HUES6 (cell line): ENCODE measurements at regions not wholly inside any gene's neighbourhood (a gene's known extent, or its start where the extent isn't known, plus 50 kb on each side); places are given as distances from the start of the nearest gene placed in this dataset.
"Not testable (repeated sequence)": the region's sequence is repeated elsewhere in the genome, so short reads cannot be mapped to it uniquely, and the experiment has no call there.

Experiments used
- H3K27ac ChIP-seq: 2 replicates; pipeline ENCODE4 v1.7.0; 2013; ENCODE audit warnings: low read depth, mild to moderate bottlenecking, low read length, inconsistent platforms
- H3K27me3 ChIP-seq: 2 replicates; pipeline ENCODE4 v1.6.1; 2013; ENCODE audit warnings: low read length; ENCODE audit not compliant: control insufficient read depth, insufficient read depth
- H3K36me3 ChIP-seq: 2 replicates; pipeline ENCODE4 v1.6.1; 2013; ENCODE audit warnings: low read length; ENCODE audit not compliant: control insufficient read depth, insufficient read depth
- H3K4me1 ChIP-seq: 2 replicates; pipeline ENCODE4 v1.6.1; 2013; ENCODE audit warnings: low read length; ENCODE audit not compliant: control insufficient read depth, insufficient read depth
- H3K4me3 ChIP-seq: 2 replicates; pipeline ENCODE4 v1.5.1; 2013; ENCODE audit warnings: low read depth, low read length
- H3K9ac ChIP-seq: one replicate; pipeline ENCODE4 v1.6.1; 2013; ENCODE audit warnings: mild to moderate bottlenecking, low read length
- H3K9me3 ChIP-seq: 2 replicates; pipeline ENCODE4 v1.6.1; 2013; ENCODE audit warnings: low read depth, low read length; ENCODE audit not compliant: control insufficient read depth, insufficient read depth

DNA sequence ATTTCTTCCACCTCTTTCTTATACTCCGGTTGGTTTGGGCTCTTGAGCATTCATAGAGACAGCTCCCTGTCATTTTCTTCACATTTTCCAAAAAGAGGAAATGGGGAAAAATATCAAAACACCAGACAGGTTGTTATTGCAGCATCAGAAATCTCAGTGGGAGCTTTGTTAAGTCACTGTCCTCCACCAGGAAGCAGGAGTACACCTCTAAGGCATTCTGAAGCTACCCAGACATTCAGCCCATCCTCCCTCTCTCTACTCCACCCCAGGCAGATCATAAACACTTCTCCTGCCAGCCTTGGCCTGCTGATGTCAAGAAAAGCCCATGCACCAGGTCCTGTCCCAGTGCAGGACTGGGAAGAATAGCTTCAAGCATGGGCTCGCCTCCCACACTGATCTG lies 1198.3 kb downstream of the VRK1 start:
- no peaks in the 10 kb centered on the region for H3K9me3 ChIP-seq
- no peaks in the 10 kb centered on the region for H3K4me1 ChIP-seq
- H3K36me3 ChIP-seq = no peaks in the 10 kb centered on the region
- H3K27me3 ChIP-seq = no peaks in the 10 kb centered on the region
- no peak overlapping the region for H3K9ac ChIP-seq
- H3K27ac ChIP-seq = no peak overlapping the region
- H3K4me3 ChIP-seq = no peak overlapping the region

DNA sequence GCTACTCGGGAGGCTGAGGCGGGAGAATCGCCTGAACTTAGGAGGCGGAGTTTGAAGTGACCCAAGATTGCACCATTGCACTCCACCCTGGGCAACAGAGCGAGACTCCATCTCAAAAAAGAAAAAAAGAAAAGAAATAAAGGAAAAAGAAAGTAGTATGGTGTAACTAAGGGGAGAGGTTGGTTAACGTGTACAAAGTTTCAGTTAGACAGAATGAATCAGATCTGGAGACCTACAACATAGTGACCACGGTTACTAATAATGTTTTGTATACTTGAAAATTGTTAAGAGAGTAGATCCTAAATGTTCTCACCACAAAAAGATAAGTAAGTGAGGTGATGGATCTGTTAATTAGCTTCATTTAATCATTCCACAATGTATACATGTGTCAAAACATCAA lies 1208.8 kb downstream of the VRK1 start:
- H3K27ac ChIP-seq = no peak overlapping the region
- no peaks in the 10 kb centered on the region for H3K27me3 ChIP-seq
- H3K4me3 ChIP-seq = no peak overlapping the region
- H3K9ac ChIP-seq = no peak overlapping the region
- H3K36me3 ChIP-seq = no peaks in the 10 kb centered on the region
- H3K9me3 ChIP-seq = no peaks in the 10 kb centered on the region
- no peaks in the 10 kb centered on the region for H3K4me1 ChIP-seq

DNA sequence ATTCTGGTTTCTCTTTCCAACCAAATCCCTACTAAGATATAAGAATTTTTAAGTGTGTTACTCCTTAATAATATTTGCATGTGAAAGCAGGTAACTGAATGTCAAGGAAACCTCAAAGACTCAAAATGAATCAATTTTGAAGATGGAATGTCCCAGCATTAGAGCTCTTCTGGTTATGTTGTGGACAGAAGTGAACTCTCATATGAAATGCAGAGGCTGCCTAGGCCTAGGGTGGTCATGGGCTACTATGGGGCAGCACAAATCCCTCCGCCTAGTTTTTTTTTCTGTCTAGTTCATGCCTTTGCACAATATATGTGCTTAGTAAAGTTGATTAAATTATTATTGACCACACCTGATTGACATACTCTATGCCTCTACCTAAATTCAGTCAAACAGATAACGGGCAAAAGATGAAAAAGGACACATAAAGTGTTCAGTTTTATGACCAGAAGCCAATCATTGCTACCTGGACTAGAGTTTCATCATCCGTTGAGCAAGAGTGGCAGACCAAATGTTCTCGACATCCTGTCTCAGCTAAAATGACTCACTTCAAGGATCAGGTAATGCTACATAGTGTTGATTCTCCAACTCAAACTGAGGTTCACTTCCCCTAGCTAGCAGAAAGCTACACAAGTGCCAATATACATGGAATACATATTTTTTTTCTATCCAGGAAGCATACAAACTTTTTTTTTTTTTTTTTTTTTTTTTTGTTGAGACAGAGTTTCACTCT lies 1211.4 kb downstream of the VRK1 start:
- Histone ChIP-seq H3K27me3 (no peaks in the 10 kb centered on the region), H3K9me3 (no peaks in the 10 kb centered on the region), H3K36me3 (no peaks in the 10 kb centered on the region), H3K27ac (no peak overlapping the region), H3K4me3 (no peak overlapping the region), H3K9ac (no peak overlapping the region), H3K4me1 (no peaks in the 10 kb centered on the region)

DNA sequence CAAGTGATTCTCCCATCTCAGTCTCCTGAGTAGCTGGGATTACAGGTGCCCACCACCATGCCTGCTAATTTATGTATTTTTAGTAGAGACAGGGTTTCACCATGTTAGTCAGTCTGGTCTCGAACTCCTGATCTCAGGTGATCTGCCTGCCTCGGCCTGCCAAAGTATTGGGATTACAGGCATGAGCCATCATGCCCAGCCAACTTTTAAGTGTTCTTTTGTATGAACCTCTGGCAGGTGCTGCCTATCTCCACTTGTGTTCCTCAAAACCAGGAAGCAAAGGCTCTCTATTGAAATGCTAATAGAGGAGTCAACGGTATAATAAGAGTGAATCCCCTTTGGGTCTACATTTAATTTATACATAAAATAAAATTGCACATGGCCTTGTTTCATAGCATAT lies 1212.0 kb downstream of the VRK1 start:
- not testable (repeated sequence) for H3K4me1 ChIP-seq, H3K9me3 ChIP-seq, H3K36me3 ChIP-seq, H3K4me3 ChIP-seq, H3K27me3 ChIP-seq, H3K9ac ChIP-seq, H3K27ac ChIP-seq

DNA sequence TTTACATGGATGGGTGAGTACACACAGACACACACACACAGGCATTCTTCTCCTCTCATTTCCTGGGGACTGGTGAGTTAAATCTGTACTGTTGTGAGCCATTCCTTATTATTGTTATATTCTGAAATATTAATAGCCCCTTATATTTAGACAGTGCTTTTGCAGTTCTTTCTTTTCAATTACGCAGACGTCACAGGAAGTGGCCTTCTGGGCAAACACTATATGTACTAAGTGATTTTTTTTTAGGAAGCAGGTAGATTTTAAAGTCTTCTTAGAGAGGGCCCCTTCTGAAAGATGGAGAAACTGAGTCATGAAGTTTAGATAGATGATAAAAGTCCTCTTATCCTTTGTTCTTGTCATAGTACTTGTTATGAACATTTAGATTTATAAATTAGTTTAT lies 1213.6 kb downstream of the VRK1 start:
- Histone ChIP-seq H3K9ac (no peak overlapping the region), H3K4me3 (no peak overlapping the region), H3K4me1 (no peaks in the 10 kb centered on the region), H3K27me3 (no peaks in the 10 kb centered on the region), H3K36me3 (no peaks in the 10 kb centered on the region), H3K9me3 (no peaks in the 10 kb centered on the region), H3K27ac (no peak overlapping the region)

DNA sequence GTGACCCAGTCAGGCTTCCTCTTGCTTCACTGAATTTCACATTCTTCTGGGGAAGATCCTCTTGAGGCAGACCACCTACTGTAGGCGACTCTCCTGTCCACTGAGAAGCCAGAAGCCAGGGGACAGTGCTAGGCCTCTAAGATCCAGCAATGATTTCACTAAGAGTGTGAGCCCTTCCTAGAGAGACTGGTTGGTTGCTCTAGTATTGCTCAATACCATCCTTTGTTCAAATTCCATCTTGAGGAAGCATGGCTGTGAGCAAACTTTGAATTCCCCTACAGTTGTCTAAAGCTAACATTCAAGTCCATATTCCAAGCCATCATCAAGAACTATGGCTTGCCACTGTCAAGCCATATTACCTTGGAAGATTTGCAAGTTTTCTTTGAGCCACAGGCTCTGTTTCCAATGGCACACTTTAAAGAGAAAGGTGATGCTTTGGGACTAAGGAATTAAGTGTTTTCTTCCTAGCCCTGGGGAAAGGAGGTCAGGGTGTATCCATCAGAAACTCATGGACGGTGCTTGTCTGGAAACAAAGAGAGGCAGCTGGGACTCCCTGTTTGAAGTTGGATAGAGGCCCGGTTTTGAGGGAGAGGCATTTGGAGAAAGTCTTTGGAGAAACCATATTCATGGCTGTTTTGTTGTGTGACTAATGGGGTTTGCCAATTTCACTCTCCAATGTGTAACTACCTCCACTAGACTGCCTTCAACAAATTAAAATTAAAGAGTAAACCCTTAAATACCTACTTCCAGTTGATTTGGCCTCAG lies 1217.9 kb downstream of the VRK1 start:
- no peak overlapping the region for H3K4me3 ChIP-seq
- H3K27ac ChIP-seq = no peak overlapping the region
- no peaks in the 10 kb centered on the region for H3K9me3 ChIP-seq
- H3K9ac ChIP-seq = no peak overlapping the region
- H3K36me3 ChIP-seq = no peaks in the 10 kb centered on the region
- no peaks in the 10 kb centered on the region for H3K27me3 ChIP-seq
- H3K4me1 ChIP-seq = no peaks in the 10 kb centered on the region

DNA sequence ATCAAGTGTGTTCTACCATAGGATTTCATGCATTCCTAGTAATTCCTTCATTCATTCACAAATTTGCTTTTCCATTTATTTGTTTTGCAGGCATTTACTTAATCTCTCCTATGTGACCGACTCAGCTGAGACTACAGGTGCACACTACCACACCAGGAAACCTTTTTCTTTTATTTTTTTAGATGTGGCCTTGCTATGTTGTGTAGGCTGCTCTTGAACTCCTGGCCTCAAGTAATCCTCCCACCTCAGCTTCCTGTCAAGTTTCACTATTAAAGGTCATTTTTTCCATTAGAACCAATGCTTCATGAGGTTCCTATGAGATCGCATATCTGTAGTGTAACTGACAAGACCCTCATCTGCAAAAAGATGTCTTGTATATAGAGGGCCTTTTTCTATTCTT lies 1218.7 kb downstream of the VRK1 start:
- no peaks in the 10 kb centered on the region for H3K9me3 ChIP-seq
- H3K4me3 ChIP-seq = no peak overlapping the region
- no peak overlapping the region for H3K27ac ChIP-seq
- H3K9ac ChIP-seq = no peak overlapping the region
- H3K27me3 ChIP-seq = no peaks in the 10 kb centered on the region
- H3K4me1 ChIP-seq = no peaks in the 10 kb centered on the region
- H3K36me3 ChIP-seq = no peaks in the 10 kb centered on the region

DNA sequence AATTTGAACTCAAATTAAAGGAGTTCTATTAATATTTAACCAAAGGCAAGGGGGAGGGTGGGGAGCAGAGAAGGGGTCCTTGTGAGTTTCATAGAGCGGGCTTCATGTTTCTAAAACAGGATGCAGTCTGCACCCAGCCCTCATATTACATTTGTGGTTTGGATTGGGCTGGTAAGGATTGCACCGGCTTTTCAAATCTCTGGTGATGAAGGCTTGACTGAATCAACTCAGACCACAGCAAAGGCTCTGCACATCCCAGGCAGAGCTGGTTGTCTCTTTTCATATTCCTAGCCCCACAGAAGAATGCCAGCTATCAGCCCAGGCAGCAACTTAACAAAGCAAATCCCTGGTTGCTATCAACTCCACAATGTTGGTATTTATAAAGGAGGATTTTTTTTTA lies 1221.4 kb downstream of the VRK1 start:
- no peak overlapping the region for H3K4me3 ChIP-seq
- H3K9me3 ChIP-seq = no peaks in the 10 kb centered on the region
- no peak overlapping the region for H3K27ac ChIP-seq
- no peak overlapping the region for H3K9ac ChIP-seq
- H3K36me3 ChIP-seq = no peaks in the 10 kb centered on the region
- no peaks in the 10 kb centered on the region for H3K27me3 ChIP-seq
- H3K4me1 ChIP-seq = peaks cover 12% of the 10 kb centered on the region

DNA sequence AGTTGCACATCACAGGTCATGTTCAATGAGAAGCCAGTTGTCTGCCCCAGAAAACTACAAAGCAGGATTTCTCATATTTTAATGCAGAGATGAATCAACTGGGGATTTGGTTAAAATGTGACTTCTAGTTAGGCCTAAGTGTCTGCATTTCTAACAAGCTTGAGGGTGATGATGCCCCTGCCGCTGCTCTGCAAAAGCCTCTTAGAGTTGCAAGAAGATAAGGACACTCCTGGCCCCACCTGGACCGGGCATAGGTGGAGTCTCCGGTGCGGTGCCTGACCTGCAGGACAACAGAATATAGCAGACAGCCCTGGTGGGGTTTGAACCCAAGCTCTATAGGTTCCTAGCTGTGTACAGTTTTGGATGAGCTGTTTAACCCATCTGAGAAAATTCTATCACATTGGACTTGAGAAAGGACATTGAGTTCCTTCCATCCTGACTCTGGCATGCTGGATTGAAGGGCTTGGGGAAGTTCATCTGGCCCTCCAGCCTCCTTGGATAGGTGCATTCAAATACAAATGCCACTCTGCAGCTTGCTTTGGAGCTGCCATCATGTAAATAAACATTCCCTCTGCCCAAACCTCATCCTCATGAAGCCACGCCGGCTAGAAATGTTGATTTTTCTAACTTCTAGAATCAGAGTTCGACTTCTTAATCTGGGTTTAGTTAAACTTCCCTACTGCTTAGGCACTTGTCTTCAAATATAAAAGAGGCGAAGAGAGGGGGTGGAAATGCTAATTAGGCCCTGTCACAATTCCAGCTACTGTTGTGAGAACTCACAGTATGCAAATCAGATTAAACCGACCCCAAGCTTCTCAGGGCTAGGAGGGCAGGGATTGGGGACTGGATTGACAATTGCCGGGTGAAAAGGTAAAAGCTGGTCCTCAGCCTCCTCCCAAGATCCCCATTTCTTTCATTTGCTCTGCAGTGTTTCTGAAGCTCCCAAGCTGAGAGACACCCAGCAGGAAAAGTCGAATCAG lies 1225.6 kb downstream of the VRK1 start:
- Histone ChIP-seq H3K9ac (no peak overlapping the region), H3K36me3 (no peaks in the 10 kb centered on the region), H3K27me3 (no peaks in the 10 kb centered on the region), H3K4me1 (peaks cover 12% of the 10 kb centered on the region), H3K27ac (no peak overlapping the region), H3K4me3 (no peak overlapping the region), H3K9me3 (no peaks in the 10 kb centered on the region)

DNA sequence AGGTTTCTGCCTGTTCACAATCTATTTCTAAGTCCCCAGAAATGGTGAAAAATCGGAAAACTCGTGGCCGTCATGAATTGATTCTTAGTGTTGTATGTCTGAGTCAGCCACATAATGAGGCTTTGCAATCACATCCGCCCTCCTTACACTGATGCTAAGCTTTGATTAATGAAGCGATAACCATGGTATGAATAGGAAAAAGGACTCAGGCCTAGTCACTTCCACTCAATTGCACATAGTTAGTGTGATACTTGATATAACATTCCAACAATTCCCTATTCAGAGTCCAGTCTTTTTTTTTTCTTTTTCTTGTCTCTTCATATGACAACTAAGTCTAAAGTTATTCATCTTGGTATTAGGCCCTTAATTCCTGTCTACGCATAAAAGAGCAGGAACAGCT lies 1231.0 kb downstream of the VRK1 start:
- Histone ChIP-seq H3K4me1 (peaks cover 4% of the 10 kb centered on the region), H3K9me3 (peaks cover 8% of the 10 kb centered on the region), H3K36me3 (no peaks in the 10 kb centered on the region), H3K27ac (no peak overlapping the region), H3K9ac (no peak overlapping the region), H3K4me3 (no peak overlapping the region), H3K27me3 (no peaks in the 10 kb centered on the region)

DNA sequence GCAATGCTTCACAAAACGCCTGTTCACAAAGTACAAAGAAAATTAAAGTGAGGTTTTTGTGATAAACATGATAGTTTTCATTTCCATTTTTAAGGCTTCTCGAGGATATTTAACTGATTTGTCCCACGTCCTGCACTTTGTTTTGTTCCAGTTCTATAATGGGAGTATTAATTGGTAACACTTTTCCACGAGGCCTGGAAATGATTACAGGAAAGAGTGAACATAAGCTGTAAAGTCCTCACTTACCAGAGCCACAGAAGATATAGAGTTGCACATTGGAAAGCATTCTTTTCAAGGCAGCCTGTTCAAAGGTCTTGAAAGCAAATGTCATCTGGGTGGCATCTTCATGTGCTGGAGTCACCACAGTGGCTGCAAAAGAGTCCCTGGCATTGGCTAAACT lies 1236.6 kb downstream of the BCL11B start:
- no peaks in the 10 kb centered on the region for H3K4me1 ChIP-seq
- H3K27ac ChIP-seq = no peak overlapping the region
- peaks cover 8% of the 10 kb centered on the region for H3K9me3 ChIP-seq
- H3K36me3 ChIP-seq = no peaks in the 10 kb centered on the region
- no peak overlapping the region for H3K4me3 ChIP-seq
- H3K27me3 ChIP-seq = no peaks in the 10 kb centered on the region
- no peak overlapping the region for H3K9ac ChIP-seq
